Activated naive CD4-positive, alpha-beta T cell treated with anti-CD3 and anti-CD28 coated beads, Interleukin-2, amount 50 U/mL, for 72 hours (primary cell): ENCODE measurements at regions not wholly inside any gene's neighbourhood (a gene's known extent, or its start where the extent isn't known, plus 50 kb on each side); places are given as distances from the start of the nearest gene placed in this dataset.
A peak's percentile ranks its signal among the peaks of the same experiment; 100 is the strongest.

Experiments
- ATAC-seq, 2 donors: fragments of 150-1000 bp; cut with Tn5 transposase; 2 replicates each; pipeline ENCODE4 v1.10.0; 2021; ENCODE audit warnings: mild to moderate bottlenecking in 2 of 2, moderate library complexity in 2 of 2
- DNase-seq, 2 donors: peaks; one replicate each; pipeline ENCODE4 v3.0.0; 2021 to 2022; ENCODE audit warnings: low spot score in 2 of 2
- H3K27ac Mint-ChIP-seq, 2 donors: one replicate each; pipeline ENCODE4 v1.8.0; 2022; ENCODE audit warnings: mild to moderate bottlenecking in 2 of 2, mixed read lengths in 2 of 2
- H3K36me3 Mint-ChIP-seq, 2 donors: one replicate each; pipeline ENCODE4 v1.8.0; 2022; ENCODE audit warnings: mixed read lengths in 2 of 2
- H3K9me3 Mint-ChIP-seq, 2 donors: one replicate each; pipeline ENCODE4 v1.8.0; 2022; ENCODE audit warnings: mixed read lengths in 2 of 2

GRCh38 chr13:108156749-108157148, 58.6 kb downstream of the LIG4 start:
- Mint-ChIP-seq H3K9me3 (no peaks in the 10 kb centered on the region), H3K36me3 (no peaks in the 10 kb centered on the region), H3K27ac (no peak overlapping the region)
- ATAC-seq = no peak
- DNase-seq = no peak

- Mint-ChIP-seq H3K36me3 (no peaks in the 10 kb centered on the region), H3K27ac (no peak overlapping the region), H3K9me3 (no peaks in the 10 kb centered on the region)
- DNase-seq = peak in 1 of 2 donors; percentile 58
- peak in 1 of 2 donors; percentile 53 for ATAC-seq
Observed at GRCh38 chr13:108155185-108156106, 59.9 kb downstream of the LIG4 start.

GRCh38 chr13:108154421-108154858, 60.9 kb downstream of the LIG4 start:
- ATAC-seq (no peak), DNase-seq (no peak)
- no peak overlapping the region for H3K27ac Mint-ChIP-seq
- H3K36me3 Mint-ChIP-seq = no peaks in the 10 kb centered on the region
- H3K9me3 Mint-ChIP-seq = no peaks in the 10 kb centered on the region

- Mint-ChIP-seq H3K9me3 (peaks cover 5 to 8% of the 10 kb centered on the region in 2 donors), H3K36me3 (no peaks in the 10 kb centered on the region), H3K27ac (no peak overlapping the region)
- DNase-seq (no peak), ATAC-seq (no peak)
Observed at GRCh38 chr13:108146642-108147041, 68.7 kb downstream of the LIG4 start.

GRCh38 chr13:108142702-108143436, 72.5 kb downstream of the LIG4 start:
- H3K27ac Mint-ChIP-seq = no peak overlapping the region
- no peak for DNase-seq
- no peaks in the 10 kb centered on the region for H3K36me3 Mint-ChIP-seq
- ATAC-seq = no peak
- peaks cover 4 to 6% of the 10 kb centered on the region in 2 donors for H3K9me3 Mint-ChIP-seq

GRCh38 chr13:108137176-108137575, 78.2 kb downstream of the LIG4 start:
- no peak for ATAC-seq
- H3K27ac Mint-ChIP-seq = no peak overlapping the region
- DNase-seq = no peak
- no peaks in the 10 kb centered on the region for H3K36me3 Mint-ChIP-seq
- no peaks in the 10 kb centered on the region for H3K9me3 Mint-ChIP-seq

GRCh38 chr13:108127406-108127805, 87.9 kb downstream of the LIG4 start:
- no peak for ATAC-seq
- H3K36me3 Mint-ChIP-seq = no peaks in the 10 kb centered on the region

GRCh38 chr13:108126056-108126455, 89.3 kb downstream of the LIG4 start:
- DNase-seq (no peak), ATAC-seq (no peak)
- Mint-ChIP-seq H3K36me3 (peaks cover 0 to 1% of the 10 kb centered on the region in 2 donors), H3K9me3 (peaks cover 0 to under 1% of the 10 kb centered on the region in 2 donors), H3K27ac (no peak overlapping the region)

More at GRCh38 chr13:108127406-108127805, 87.9 kb downstream of the LIG4 start:
- Mint-ChIP-seq H3K27ac (no peak overlapping the region), H3K9me3 (no peaks in the 10 kb centered on the region)
- no peak for DNase-seq

GRCh38 chr13:108121406-108121805, 93.9 kb downstream of the LIG4 start:
- Mint-ChIP-seq H3K27ac (no peak overlapping the region), H3K9me3 (peaks cover 0 to 6% of the 10 kb centered on the region in 2 donors), H3K36me3 (peaks cover 0 to 6% of the 10 kb centered on the region in 2 donors)
- ATAC-seq (no peak), DNase-seq (no peak)

GRCh38 chr13:108120856-108121255, 94.5 kb downstream of the LIG4 start:
- H3K27ac Mint-ChIP-seq = no peak overlapping the region
- H3K36me3 Mint-ChIP-seq = peaks cover 0 to 6% of the 10 kb centered on the region in 2 donors
- H3K9me3 Mint-ChIP-seq = peaks cover 0 to 6% of the 10 kb centered on the region in 2 donors
- ATAC-seq (no peak), DNase-seq (no peak)

GRCh38 chr13:108120302-108120701, 95.0 kb downstream of the LIG4 start:
- no peak overlapping the region for H3K27ac Mint-ChIP-seq
- DNase-seq (no peak), ATAC-seq (no peak)
- H3K9me3 Mint-ChIP-seq = peaks cover 1 to 6% of the 10 kb centered on the region in 2 donors
- peaks cover 0 to 6% of the 10 kb centered on the region in 2 donors for H3K36me3 Mint-ChIP-seq

GRCh38 chr13:108115738-108116137, 99.6 kb downstream of the LIG4 start:
- no peak overlapping the region for H3K27ac Mint-ChIP-seq
- DNase-seq = no peak
- H3K9me3 Mint-ChIP-seq = peaks cover 2 to 5% of the 10 kb centered on the region in 2 donors
- ATAC-seq = peak; percentile 24 to 44
- H3K36me3 Mint-ChIP-seq = peaks cover 0 to 1% of the 10 kb centered on the region in 2 donors

- no peak overlapping the region for H3K27ac Mint-ChIP-seq
- no peaks in the 10 kb centered on the region for H3K36me3 Mint-ChIP-seq
- ATAC-seq (no peak), DNase-seq (no peak)
- H3K9me3 Mint-ChIP-seq = peaks cover 0 to 5% of the 10 kb centered on the region in 2 donors
Observed at GRCh38 chr13:108113407-108113806, 101.9 kb downstream of the LIG4 start.

- ATAC-seq (no peak), DNase-seq (no peak)
- no peak overlapping the region for H3K27ac Mint-ChIP-seq
- H3K9me3 Mint-ChIP-seq = peaks cover 0 to 7% of the 10 kb centered on the region in 2 donors
- peaks cover 0 to 4% of the 10 kb centered on the region in 2 donors for H3K36me3 Mint-ChIP-seq
Observed at GRCh38 chr13:108104736-108105135, 110.6 kb downstream of the LIG4 start.

GRCh38 chr13:108102771-108103170, 112.6 kb downstream of the LIG4 start:
- H3K9me3 Mint-ChIP-seq = peaks cover 0 to 7% of the 10 kb centered on the region in 2 donors
- ATAC-seq = no peak
- no peak for DNase-seq

GRCh38 chr13:108096301-108096915, 118.9 kb downstream of the LIG4 start:
- no peak for DNase-seq
- ATAC-seq = no peak
- no peak overlapping the region for H3K27ac Mint-ChIP-seq
- no peaks in the 10 kb centered on the region for H3K9me3 Mint-ChIP-seq
- no peaks in the 10 kb centered on the region for H3K36me3 Mint-ChIP-seq

More at GRCh38 chr13:108102771-108103170, 112.6 kb downstream of the LIG4 start:
- H3K36me3 Mint-ChIP-seq = peaks cover 0 to 4% of the 10 kb centered on the region in 2 donors
- no peak overlapping the region for H3K27ac Mint-ChIP-seq

- H3K27ac Mint-ChIP-seq = no peak overlapping the region
- H3K9me3 Mint-ChIP-seq = no peaks in the 10 kb centered on the region
- no peaks in the 10 kb centered on the region for H3K36me3 Mint-ChIP-seq
- no peak for DNase-seq
- ATAC-seq = no peak
Observed at GRCh38 chr13:108095036-108095435, 120.3 kb downstream of the LIG4 start.
